ENCODE measurements at regions not wholly inside any gene's neighbourhood (a gene's known extent, or its start where the extent isn't known, plus 50 kb on each side); places are given as distances from the start of the nearest gene placed in this dataset.

DNA sequence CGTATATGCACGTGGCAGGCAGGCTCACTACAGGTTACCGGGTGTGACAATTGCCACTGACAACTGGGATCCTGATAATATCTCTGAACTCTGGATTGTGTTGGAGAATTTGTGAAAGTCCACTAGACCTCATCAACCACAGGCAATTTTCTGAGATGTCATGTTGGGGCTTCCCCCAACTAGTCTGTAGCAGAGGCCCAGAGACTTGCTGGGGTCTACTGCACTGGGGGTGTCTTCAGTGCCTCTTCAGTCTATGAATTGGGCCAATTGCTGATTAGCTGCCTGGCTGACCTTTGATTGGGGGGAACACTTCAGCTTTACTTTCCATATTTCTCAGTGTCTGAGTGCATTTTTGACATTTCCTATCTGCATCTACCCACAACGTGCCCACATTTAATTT lies 201.5 kb downstream of the MTX2 start:
- no peak for DNase-seq (ENCODE audit: low read depth)

DNA sequence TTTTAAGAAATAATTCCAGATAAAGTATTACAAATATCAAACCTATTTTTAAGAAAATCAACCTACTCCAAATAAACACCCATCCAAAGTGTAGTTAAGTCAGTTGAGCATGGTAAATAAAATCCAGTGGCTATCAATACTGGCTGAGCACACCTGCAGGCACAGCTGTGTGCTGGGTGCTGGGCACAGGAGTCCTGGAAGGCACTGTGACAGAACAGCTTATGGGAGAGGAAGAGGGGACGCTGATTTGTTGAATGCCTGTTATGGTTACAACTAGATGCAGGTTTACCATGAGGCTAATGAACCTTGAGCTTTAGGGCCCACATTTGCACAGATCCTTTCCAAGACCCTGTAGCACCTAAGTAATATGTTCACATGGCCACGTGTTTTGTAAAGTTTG lies 202.7 kb downstream of the MTX2 start:
- no peak for DNase-seq (ENCODE audit: low read depth)

DNA sequence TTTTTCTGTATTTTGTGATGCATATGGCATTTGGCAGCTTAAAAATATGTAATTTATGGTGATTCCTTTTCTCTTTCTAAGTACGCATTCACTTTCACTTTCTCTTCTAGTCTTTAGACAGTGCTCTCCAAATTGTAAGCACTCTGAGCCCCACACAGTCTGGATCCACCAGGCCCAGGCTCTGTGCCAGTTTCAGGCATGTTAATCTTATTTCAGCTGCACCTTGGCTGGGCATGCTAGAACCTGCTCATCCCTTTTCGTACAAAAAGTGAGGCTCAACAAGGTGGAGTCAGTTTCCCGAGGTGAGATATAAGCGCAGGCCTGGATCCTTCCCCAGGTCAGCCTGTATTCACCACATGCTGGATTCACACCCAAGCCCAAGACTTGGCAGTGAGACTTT lies 203.9 kb downstream of the MTX2 start:
- no peak for DNase-seq (ENCODE audit: low read depth)

DNA sequence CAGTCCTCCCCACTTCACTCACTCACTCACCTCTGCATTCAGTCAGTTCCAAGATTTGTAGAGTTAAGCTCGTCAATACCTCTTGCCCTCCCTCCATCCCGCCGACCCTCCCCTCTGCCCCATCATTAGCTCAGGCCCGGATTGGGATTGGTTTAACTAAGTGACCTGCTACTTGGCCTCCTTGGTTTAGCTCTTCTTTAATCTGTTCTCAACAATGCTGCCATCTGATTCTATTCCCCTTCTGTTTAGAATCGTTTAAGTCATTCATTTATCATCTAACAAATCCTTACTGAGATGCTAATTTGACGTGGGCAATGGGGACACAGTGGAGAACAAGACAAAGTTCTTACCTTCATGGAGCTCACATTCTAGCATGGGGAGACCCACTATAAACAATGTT lies 204.6 kb downstream of the MTX2 start:
- no peak for DNase-seq (ENCODE audit: low read depth)

DNA sequence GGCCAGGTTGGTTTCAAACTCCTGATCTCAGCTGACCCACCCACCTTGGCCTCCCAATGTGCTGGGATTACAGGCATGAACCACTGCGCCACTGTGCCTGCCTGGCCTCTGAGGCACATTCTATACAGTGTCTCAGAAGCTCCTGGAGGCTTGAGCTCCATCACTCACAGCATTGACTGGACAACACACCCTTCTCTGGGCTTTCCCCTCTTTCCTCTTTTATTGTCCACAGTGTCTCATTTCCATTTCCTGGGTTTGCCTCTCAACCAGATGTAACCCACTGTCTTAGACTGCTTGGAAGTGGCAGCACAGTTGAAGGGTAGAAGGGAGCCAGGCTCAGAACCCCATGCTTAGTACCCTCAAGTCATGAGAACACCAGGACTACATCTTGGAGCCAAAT lies 208.1 kb downstream of the MTX2 start:
- no peak for DNase-seq (ENCODE audit: low read depth)

DNA sequence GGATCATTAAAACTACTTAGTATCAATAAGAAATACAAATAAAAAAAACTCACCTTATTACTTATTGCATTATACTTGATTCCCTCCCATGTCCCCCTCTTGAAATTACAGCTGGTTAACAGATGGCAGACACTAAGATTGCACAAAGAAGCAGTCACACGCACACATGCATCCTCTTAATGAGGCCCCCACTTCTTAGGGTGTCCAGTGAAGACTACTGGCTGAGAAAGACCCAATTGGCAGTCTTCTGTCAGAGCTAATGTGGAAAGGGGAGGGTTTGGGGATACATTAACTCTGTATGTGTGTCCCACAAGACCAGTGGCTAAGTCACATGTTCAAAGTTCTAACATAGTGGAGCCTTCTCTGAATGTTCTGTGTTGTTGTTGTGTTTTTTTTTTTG lies 210.7 kb downstream of the MTX2 start:
- DNase-seq (ENCODE audit: low read depth), result no peak

DNA sequence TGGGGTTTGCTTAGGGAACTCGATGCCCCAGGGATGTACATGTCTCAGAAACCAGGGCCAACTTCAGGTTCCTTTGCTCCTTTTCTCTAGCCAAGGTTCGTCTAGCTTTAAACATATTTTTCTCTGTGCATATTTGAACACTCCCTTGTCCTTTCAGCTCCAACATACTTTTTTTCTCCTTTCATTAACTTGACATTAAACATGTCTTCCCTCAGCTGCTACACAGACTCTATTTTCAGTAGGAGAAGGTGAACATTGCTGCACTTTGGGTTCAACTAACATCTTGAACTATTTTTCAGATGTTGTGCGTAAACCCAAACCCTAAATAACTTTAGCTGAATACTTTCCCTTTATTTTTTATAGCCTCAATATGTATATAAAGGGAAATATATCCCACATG lies 212.9 kb downstream of the MTX2 start:
- no peak for DNase-seq (ENCODE audit: low read depth)

DNA sequence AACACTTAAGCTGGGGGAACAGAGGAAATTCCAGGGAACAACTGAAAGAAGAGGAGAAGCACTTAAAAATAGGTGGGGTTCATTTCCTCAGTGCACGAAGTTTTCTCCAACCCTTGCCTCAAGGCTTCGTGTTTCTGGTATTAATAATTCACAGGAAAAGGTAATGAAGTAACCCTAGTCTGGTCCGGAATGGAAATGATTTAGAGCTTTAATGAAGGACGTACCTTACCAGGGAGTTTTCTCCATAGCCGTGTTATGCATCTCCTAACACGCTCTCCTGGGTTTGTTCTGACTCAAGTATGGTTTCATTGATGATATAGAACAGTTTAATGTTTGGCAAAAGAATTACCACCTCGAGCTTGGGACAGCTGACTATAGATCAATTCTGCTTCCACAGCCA lies 214.2 kb downstream of the MTX2 start:
- no peak for DNase-seq (ENCODE audit: low read depth)

DNA sequence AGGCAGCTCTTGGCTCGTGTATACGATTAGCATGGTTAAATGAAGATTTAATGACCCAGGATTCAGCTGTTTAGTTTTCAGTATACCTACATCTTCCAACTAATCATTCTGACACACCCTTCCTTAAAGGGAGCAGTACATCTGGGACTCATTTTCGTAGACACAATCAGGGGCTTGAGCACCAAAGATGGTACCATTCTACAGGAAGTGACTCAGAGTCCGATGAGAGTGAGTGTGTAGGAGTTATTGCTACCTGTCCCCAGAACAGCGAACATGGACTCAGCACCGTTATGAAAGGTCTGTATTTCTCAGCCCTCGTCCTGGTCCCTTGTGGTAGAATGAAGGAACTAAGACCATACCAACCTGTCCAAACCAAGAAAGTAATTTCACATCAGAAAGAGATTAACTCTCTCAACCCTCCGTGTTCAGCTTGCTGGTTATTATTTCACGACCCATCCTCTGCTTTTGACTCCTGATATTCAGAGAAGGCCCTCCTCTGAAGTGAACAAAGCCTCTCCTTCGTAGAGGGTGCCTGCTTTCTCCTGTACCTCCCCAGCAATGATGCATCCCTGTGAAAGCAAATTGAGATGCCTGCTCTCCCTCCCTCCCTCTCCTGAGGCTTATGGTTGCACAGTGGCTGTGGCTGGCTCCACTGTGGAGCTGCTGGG lies 214.8 kb downstream of the MTX2 start:
- DNase-seq (ENCODE audit: low read depth), result no peak

DNA sequence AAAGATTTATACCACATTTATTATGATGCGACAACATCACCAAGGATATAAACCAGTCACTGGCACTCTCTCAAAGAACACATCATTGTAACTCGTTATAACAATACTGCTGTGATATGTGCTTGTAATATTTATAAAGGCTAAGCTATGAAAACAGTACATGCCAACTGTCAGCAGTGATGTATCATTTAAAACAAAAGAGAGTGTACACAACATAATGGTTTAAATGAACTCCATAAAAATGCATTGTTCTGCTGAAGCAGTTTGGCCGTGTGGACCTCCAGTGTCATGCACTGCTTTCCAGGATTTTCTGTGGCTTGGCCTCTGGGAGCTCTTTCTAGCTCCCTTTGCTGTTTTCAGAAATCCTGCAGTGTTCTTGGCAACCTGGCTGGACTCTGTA lies 215.6 kb downstream of the MTX2 start:
- DNase-seq (ENCODE audit: low read depth), result no peak

DNA sequence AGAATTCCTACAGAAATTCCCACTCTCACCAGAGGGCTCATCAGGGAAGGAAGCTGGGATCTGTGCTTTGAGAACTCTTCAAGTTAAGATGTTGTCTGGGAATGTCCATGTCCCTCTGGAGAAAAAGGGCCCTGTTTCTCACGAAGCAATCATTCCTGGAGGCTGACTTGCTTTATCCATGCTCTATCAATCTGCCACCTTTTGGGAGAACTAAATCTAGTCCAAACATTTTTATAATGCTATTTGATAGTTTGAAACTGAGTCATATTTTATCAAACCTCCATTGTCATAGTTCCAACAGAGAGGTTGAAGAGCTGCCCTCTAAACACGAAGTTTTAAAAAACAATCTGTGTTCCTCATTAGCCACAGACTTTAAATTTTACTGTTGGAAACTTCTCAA lies 219.2 kb downstream of the MTX2 start:
- DNase-seq (ENCODE audit: low read depth), result no peak

DNA sequence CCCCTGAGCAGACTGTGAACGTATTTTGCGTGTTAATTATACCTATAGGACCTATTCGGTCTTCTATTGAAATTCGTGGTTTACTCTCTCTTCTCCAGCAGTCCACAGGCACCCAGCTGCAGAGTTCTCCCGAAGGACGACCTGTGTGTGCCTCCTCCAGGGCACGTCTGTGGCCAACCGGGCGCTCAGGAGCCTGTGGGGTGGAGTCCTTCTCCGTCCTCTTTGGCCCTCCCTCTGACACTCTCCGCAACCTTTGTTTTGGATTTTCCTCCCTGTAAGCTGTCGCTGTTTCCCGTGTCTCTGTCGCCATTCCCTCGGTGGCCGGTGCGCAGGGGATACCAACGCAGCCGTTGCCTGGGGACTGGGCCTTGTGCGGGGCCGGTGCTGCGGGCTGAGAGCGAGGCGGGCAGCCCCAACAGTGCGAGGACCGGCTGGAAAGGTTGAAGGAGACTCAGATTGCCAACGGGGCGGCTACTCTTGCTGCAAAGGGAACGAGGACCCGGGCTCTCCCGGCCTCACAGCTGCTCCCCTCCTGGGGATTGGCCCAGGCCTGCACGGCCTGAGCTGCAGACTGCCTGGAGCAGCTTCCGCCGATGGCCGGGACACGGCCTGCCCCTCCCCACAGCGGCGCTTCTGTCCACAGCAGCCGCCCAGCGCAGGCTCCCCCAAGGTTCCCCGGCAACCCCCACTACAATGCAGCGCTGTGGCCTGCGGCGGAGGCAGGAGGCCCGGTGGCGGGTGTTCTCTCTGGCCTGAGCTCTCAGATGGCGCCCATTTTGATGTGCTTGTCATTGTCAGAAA lies 221.0 kb downstream of the MTX2 start:
- DNase-seq (ENCODE audit: low read depth), result no peak

DNA sequence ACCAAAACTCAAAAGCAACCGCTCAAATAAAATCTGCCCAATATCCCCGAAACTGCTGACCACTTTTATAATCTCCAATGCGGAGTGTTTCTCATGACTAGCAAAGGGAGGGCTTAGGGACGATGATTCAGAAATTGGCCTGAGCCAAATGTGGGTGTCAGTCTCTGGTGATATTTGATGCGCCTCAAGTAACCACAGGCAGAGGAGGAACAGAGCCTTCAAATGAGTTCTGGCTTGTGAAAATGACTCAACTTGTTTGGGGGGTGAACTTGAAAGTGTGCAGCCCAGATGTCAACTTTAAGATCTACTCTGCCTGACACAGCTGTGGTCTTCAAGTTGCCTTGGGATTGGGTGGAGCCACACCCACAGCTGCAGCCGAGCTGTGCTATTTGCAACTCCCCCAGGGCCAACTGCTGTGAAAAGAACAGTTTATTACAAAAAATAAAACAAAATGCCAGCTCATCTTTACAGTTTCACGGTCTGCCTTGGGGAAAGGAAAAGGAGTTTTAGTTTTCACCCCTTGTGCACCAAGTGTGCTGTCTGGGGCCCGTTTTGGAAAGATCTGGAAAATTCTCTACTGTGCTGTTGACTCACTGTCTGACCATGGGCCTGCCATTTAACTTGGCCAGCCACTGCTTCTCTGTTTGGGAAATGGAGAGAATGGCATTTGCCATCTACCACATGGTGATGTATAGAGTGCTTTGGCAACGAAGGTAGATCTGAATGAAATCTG lies 222.1 kb downstream of the MTX2 start:
- DNase-seq (ENCODE audit: low read depth), result peak; percentile 99

DNA sequence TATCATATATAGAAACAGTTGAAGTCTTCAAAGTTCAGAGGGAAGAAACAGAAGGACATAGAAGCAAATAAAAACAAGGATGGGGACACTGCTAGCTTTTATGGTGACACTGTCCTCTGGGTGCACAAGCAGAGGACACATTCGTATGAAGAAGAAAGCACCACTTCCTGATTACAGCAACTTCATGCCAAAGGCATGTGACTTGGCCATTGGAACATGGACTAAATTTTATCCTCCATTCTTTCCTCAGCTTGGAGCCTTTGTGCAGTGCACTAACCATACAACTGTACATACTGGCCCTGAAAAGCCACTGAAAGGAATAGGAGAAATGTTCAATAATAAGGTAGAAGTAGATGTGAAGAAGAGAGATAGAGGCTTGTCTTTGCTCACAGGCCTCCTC lies 223.3 kb downstream of the MTX2 start:
- no peak for DNase-seq (ENCODE audit: low read depth)

DNA sequence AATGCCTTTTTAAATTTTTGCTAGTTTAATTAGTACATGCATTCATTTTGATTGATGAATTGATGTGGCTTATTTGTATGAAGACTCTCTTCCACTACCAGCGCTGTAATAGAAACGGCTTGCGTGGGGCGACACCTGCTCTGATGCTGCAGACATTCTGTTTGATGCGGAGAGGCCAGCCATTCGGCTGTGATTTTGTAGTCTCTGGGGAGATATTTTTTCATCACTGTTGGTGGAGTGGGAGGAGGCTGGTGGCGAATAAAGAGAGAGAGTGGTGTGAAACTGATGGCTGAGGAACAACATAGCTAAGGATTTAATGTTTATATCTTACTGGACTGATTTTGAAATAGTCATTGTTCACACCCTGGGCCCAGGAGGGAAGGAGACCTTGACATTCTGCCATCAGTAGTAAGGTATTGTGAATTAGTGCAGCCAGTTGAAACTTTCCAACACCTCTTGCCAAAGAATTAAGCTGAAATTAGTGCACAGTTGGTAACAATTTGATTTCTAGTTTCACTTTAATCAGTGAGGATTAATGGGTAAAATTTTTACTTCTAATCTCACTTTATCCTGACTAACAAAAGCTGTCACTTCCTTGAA lies 224.1 kb downstream of the MTX2 start:
- DNase-seq (ENCODE audit: low read depth), result no peak

DNA sequence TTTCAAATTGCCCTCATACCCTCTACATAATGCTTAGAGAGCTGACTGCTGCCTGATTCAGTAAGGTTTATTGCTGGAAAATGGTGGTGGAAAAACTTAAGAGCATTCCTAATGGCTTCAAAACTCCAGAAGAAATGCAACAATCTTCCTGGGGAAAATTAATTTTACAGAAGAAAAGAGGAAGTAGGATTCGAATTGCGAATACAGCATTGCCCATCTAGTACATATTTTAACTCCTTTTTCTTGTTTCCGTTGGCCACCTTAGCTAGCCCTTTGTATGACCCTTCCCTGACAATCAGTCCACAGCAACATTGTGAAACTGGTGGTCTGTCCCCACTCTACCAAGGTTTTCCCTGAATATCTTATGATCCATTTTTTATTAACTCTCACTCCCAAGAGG lies 224.7 kb downstream of the MTX2 start:
- DNase-seq (ENCODE audit: low read depth), result no peak

DNA sequence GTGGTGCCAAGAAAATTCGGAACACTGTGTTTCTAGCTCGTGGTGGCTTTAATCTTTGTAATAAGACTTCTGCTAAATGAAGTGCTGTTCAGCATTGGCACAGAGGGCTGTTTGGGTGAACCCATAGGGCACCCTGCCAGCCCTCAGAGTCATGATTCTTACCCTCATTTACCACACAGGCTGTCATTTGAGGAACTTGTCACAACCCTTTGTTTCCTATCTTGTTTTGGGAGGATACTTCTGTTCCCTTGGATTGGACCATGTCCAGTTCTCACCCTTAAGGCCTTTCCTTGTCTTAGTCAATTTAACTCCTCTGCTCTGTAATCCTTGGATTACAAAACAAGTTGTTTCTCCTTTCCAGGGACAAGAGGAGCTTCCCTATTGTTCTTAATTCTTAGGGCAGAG lies 225.7 kb downstream of the MTX2 start:
- no peak for DNase-seq (ENCODE audit: low read depth)

DNA sequence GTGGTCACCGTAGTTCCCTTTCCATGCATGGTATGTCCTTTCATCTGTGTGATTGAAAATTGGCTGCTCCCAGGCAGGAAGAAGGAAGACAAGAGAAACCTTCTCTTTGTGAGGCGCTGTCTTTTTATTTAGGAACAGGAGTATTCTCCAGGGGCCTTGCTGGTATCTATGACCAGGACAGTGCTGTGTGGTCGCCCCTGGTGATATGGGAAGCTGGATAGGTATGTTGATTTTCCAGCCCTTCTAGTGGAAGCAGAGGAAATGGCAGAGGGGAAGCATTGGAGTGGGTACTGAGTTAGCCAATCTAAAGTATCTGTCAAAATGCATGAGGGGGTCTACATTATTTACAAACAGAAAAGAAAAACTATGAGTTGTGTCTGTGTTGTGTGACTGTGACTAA lies 226.6 kb downstream of the MTX2 start:
- DNase-seq (ENCODE audit: low read depth), result no peak

DNA sequence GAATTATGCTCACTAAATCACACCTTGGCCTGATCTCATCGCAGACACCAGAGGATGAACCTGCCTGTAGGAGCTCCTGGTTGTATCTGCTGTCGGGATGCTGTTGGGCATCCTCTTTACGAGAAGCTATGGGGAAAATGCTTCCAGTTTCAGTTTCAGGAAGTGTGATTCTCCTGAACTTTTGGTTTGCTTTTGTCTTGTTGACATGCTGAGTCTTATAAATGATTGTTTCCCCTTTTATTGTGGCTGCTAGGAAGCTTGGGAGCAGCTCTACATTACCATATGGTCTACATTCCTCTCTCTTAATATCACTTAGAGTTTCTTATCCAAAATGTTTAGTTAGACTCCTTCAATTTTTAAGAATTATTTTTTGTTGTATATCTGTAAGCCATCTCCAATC lies 227.5 kb downstream of the MTX2 start:
- DNase-seq (ENCODE audit: low read depth), result no peak

DNA sequence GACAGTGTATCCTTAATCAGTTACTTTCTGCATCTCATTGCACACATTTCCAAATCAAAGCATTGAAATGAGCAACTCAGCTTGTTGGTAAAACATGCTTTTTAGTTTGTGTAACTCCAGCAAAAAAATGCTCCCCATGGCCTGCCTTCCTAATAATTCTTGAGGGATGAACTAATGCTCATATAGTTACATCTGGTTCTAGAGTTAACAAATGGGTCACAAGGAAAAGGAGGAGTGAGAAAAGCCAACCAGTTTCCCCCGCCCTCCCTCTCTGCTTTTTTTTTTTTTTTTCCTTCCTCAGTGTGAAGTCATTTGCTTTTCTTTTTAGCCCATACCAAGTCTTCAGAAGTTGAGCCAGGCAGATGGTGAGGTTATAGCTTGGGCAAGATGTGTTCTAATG lies 231.7 kb downstream of the MTX2 start:
- DNase-seq (ENCODE audit: low read depth), result peak; percentile 60

DNA sequence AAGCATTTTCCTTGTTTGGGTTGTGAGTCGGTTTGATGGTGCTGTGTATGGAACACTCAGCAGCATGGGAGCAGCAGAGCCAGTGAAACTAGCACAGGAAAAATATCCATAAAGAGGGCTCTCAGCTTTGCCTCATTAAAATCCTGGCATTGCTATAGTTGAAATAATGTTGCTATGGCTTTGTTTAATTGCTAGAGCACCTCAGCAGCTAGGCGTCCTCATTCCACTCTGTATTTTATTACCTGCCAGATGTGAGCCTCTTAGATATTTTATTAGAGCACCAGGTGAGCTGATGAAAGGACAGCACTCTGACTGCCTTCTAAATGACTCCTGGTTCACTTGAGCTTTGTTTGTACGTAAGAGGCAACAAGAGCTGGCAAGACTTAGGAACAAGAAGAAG lies 232.4 kb downstream of the MTX2 start:
- DNase-seq (ENCODE audit: low read depth), result no peak

DNA sequence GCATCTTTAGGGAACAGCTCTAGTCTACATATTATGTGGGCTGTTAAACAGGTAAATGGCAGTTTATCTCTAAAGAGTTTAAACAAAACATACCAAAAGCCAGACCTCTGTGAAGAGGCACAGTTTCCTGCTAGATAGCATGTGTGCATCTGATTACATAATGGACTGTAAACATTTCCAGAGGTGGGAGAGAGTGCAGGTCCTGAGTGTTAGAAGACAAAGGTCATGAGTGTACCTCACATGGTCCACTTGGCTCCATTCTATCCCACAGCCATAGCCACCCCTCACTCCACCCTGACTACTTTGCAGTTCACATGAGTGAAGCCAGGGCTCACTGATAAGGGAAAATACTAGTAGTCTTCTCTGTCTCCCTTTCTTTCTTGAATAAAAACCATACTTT lies 233.4 kb downstream of the MTX2 start:
- no peak for DNase-seq (ENCODE audit: low read depth)

DNA sequence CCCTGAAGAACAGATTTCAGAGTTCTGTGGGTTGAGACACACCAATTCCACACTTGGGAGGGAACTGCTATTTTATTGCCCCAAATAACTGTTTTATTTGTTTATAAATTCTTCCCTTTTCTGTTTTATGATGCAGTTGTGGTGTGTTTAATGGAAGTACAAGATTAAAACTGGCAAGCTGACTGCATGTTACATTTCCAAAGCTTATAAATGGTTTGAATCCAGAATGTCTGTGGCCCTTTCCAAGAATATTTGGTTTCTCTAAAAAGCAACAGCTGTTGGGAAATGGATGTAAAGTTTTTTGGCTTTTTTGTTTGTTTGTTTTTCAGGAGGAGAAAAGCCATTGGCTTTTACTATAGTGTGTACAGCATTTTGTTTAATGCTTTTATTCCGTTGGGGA lies 234.5 kb downstream of the MTX2 start:
- no peak for DNase-seq (ENCODE audit: low read depth)

Data from fibroblast of the conjunctiva (primary cell).